Activated B cell treated with CpG ODN at 0.5 μM for 24 hours (primary cell): ENCODE measurements at regions not wholly inside any gene's neighbourhood (a gene's known extent, or its start where the extent isn't known, plus 50 kb on each side); places are given as distances from the start of the nearest gene placed in this dataset.

Experiments
- ATAC-seq: fragments of 200-7000 bp; cut with Tn5 transposase; one replicate; pipeline ENCODE4 v1.10.0; 2021; ENCODE audit warnings: low read depth, mild to moderate bottlenecking, moderate library complexity
- CTCF ChIA-PET: fragments of 350-600 bp; sonication (Branson Sonifier 250); formaldehyde crosslinking; loops from one replicate; lab custom pipeline; 2021; ENCODE audit warnings: antibody characterized with exemption; lab: Charles Lee
- POLR2A ChIA-PET: fragments of 350-600 bp; sonication (Branson Sonifier 250); formaldehyde crosslinking; loops from one replicate; lab custom pipeline; 2021; ENCODE audit warnings: antibody characterized with exemption; lab: Charles Lee
- DNase-seq: peaks from one replicate; pipeline ENCODE4 v3.0.0; 2022
- H3K27ac Mint-ChIP-seq: one replicate; pipeline ENCODE4 v1.8.0; 2020; ENCODE audit warnings: mixed read lengths
- H3K27me3 Mint-ChIP-seq: one replicate; pipeline ENCODE4 v1.8.0; 2021; ENCODE audit warnings: mixed read lengths
- H3K36me3 Mint-ChIP-seq: one replicate; pipeline ENCODE4 v1.8.0; 2021; ENCODE audit warnings: low read depth, mixed read lengths
- H3K4me1 Mint-ChIP-seq: one replicate; pipeline ENCODE4 v1.8.0; 2021; ENCODE audit warnings: mixed read lengths
- H3K4me3 Mint-ChIP-seq: one replicate; pipeline ENCODE4 v1.8.0; 2020; ENCODE audit warnings: mild to moderate bottlenecking, mixed read lengths
- H3K9me3 Mint-ChIP-seq: one replicate; pipeline ENCODE4 v1.8.0; 2020; ENCODE audit warnings: mixed read lengths
- CTCF ChIP-seq: fragments of 200-600 bp; IDR thresholded peaks from one replicate; pipeline ENCODE4 v1.8.0; 2022; ENCODE audit warnings: antibody characterized with exemption, mild to moderate bottlenecking
- intact Hi-C: fragments of 100-400 bp; cut with micrococcal nuclease; formaldehyde crosslinking; loops from one replicate; pipeline ENCODE4 v1.15.1; 2024

DNA sequence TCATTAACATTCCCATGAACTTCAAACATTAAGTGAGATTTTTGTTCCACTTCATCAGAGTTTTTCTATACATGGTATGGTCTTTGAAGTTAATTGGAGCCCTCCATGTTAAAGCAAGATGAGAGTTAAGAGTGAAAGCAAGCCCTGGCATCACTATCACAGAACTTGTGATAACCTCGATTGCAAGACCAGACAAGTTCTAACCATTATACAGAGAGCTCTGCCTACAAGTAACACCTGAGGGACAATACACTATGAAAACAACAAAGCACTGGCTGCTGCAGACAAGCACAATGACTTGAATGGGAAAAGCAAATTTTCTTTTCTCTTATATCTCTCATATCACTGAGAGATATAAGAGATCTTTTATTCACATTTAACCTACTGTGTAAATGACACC is 126.6 kb upstream of the GYPA start:
- Mint-ChIP-seq H3K36me3 (no peaks in the 10 kb centered on the region), H3K27ac (no peak overlapping the region), H3K4me3 (no peak overlapping the region), H3K27me3 (no peaks in the 10 kb centered on the region), H3K9me3 (peaks cover 3% of the 10 kb centered on the region), H3K4me1 (no peaks in the 10 kb centered on the region)
- ChIA-PET POLR2A (no interaction called here), CTCF (no interaction called here)
- intact Hi-C loops = no loop called here
- no peak for TF ChIP-seq CTCF
- no peak for ATAC-seq
- DNase-seq = no peak

DNA sequence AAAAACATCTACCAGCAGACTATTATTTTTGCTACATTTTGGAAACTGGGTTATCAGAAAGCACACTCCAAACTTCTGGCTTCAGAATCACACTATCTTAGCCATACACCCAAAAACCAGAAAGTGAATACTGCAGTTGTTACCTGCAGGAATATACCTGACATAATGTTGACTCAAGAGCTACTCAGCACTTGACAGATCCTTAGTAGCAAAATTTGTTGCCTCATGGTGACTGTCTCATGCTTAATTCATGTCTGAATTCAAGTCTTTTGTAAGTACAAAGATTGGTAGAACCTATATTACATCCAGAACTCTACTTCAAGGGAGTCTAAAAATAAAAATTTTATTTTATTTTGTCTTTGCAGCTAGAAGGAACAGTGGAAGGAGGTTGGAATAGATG is 140.2 kb upstream of the GYPA start:
- POLR2A ChIA-PET = no interaction called here

GRCh38 chr4:144283526-144283925 is 143.0 kb upstream of the GYPA start:
- H3K36me3 Mint-ChIP-seq = no peaks in the 10 kb centered on the region
- ATAC-seq (no peak), DNase-seq (no peak)
- intact Hi-C loops = no loop called here
- no peak overlapping the region for H3K4me3 Mint-ChIP-seq
- peaks cover 2% of the 10 kb centered on the region for H3K27me3 Mint-ChIP-seq
- H3K4me1 Mint-ChIP-seq = no peaks in the 10 kb centered on the region
- CTCF ChIA-PET = no interaction called here
- no peak for TF ChIP-seq CTCF
- no peaks in the 10 kb centered on the region for H3K9me3 Mint-ChIP-seq
- POLR2A ChIA-PET = no interaction called here
- H3K27ac Mint-ChIP-seq = no peak overlapping the region

More for the DNA sequence above, 140.2 kb upstream of the GYPA start:
- Mint-ChIP-seq H3K27ac (no peak overlapping the region), H3K4me3 (no peak overlapping the region), H3K4me1 (no peaks in the 10 kb centered on the region), H3K9me3 (no peaks in the 10 kb centered on the region), H3K36me3 (no peaks in the 10 kb centered on the region), H3K27me3 (peaks cover 2% of the 10 kb centered on the region)
- CTCF ChIA-PET = no interaction called here
- intact Hi-C loops = no loop called here
- DNase-seq (no peak), ATAC-seq (no peak)
- TF ChIP-seq CTCF = no peak

GRCh38 chr4:144284026-144284425 is 143.5 kb upstream of the GYPA start:
- ATAC-seq = no peak
- no peak for TF ChIP-seq CTCF
- Mint-ChIP-seq H3K36me3 (no peaks in the 10 kb centered on the region), H3K27me3 (peaks cover 2% of the 10 kb centered on the region), H3K9me3 (no peaks in the 10 kb centered on the region), H3K4me1 (no peaks in the 10 kb centered on the region), H3K27ac (no peak overlapping the region), H3K4me3 (no peak overlapping the region)
- CTCF ChIA-PET = no interaction called here
- no peak for DNase-seq
- intact Hi-C loops = no loop called here
- POLR2A ChIA-PET = no interaction called here

GRCh38 chr4:144288011-144288903 is 147.7 kb upstream of the GYPA start:
- ChIA-PET CTCF (no interaction called here), POLR2A (no interaction called here)
- no peak for TF ChIP-seq CTCF
- intact Hi-C loops = no loop called here
- Mint-ChIP-seq H3K36me3 (no peaks in the 10 kb centered on the region), H3K4me1 (no peaks in the 10 kb centered on the region), H3K27ac (no peak overlapping the region), H3K4me3 (no peak overlapping the region), H3K9me3 (no peaks in the 10 kb centered on the region), H3K27me3 (peaks cover 2% of the 10 kb centered on the region)
- no peak for ATAC-seq
- no peak for DNase-seq
